ENCODE measurements at regions not wholly inside any gene's neighbourhood (a gene's known extent, or its start where the extent isn't known, plus 50 kb on each side); places are given as distances from the start of the nearest gene placed in this dataset.

DNA sequence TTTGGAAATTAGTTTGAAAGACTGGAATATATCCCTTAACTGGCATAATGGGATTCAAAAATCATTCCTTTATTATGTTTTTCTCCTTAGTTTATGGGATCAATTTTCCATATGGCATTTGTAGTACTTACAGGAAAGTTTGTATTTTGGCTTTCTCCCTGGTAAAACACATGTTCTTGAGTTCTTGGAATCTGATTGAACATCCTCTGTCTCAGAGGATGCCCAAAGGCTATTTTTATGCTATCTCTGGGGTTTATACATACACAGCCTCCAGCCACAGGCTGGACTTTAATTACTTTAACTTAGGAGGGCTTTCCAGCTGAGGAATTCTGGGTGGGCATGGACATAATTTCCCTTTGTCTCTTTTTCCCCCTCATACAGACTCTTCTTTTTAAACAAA lies 236.4 kb downstream of the HGF start:
- intact Hi-C loops (cut with micrococcal nuclease): no loop called here

DNA sequence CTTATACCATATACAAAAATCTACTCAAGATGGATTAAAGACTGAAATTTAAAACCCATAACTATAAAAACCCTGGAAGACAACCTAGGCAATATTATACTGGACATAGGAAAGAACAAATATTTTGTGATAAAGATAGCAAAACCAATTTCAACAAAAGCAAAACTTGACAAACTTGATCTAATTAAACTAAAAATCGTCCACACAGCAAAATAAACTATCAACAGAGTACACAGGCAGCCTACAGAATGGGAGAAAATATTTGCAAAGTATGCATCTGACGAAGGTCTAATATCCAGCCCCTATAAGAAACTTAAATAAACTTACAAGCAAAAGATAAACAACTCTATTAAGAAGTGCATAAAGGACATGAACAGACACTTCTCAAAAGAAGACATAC lies 240.1 kb downstream of the HGF start:
- intact Hi-C loops (cut with micrococcal nuclease): no loop called here

DNA sequence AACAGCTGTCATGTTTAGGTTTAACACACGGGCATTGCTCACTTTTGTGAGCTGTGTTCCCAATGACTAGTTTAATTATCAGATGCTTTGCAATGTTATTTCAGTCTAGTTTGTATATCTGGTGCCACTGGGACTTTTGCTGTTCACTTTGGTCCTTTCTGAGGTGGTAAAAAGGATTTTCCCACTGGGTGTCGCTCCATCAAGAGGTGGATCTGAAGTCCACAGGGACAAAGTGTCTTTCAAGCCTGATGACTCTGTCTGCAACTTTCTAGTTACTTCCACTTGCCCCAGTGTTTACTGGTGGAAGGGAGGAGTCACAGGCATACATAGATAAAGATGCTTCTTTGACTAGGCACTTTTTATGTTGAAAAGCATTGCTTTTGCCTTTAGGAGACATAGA lies 242.2 kb downstream of the HGF start:
- intact Hi-C loops (cut with micrococcal nuclease): no loop called here

DNA sequence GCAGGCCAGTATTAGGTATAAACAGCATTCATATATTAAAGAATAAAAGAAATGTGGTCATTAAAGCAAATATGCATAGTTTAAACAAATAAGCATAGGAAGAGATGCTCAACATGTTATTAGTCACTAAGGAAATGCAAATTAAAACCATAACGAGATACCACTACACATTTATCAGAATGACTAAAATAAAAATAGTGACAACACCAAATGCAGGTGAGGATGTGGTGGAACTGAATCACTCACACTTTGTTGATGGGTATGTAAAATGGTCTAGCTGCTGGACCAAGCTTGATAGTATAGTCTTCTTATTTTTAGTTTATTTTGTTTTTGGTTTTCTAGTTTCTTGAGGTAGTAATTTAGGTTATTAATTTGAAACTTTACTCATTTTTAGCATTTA lies 242.9 kb downstream of the HGF start:
- intact Hi-C loops (cut with micrococcal nuclease): no loop called here

DNA sequence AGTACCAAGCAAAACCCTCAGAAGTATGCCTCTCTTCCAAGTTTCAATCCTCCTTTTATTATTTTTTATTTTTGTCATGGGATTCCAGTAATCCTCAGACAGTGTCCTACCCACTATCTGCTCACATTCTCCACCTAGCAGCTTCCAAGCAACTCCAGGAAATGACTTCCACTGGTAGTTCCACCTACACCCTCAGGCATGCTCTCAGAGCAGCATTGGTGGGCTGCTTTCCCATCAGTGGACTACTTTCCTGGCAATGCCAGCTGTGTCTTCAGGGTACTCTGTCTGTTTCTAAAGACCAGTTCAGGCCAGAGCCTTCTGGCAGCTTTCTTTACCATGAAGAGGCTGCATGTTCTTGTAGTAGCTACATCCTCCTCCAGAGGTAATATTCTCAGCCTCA lies 244.0 kb downstream of the HGF start:
- intact Hi-C loops (cut with micrococcal nuclease): no loop called here

DNA sequence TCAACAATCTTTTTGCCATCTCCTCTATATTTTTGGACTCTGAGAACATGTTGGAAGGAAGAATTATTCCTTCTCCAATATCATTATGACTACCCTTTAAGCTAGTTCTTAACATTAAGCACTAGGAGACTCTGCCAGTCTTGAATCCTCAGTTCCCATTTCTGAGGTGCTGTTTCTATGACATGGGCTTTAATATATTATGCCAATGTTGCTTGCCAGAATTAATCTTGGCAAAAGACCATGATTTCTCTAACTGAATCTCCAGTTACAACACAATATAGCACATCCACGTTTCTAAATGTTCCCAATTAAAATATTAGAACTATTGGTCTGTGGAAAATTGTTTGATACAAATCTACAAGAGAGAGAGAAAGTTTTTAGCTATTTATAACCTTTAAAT lies 250.0 kb downstream of the HGF start:
- intact Hi-C loops (cut with micrococcal nuclease): no loop called here

DNA sequence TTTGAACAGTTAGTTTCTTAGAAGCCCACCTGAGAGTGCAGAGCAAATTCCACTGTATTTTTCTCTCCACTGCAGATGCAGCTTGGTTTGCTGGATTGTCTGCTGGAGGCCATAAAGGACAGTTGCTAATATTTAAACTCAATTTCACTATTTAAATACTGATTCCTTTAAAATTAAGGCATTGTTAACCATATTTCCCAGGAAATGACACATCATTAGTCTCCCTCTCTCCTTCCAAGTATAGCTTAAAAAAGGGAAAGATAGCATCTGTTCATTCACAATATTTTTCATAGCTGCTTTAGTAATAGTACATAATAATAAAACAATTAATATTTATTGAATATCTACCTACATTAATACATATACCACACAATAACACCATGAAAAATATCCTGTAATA lies 252.9 kb downstream of the HGF start:
- intact Hi-C loops (cut with micrococcal nuclease): no loop called here

DNA sequence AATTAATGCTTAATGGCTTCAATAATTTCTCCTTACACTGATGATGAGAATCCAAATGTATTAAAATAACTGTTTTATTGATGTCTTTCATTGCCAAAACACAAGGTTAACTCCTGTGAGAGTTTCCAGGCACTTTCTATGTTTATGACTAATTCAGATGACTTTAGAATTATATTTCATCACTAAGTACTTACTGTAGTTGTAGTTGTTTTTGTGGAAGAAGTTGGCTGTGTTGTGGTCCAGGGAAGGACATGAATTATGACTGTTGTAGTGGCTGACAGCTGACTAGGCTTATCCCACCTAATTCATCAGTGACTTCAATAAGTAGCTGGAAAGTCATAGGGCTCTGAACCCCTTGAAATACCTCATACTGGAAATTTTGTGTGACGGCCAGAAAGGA lies 254.8 kb downstream of the HGF start:
- intact Hi-C loops (cut with micrococcal nuclease): no loop called here

DNA sequence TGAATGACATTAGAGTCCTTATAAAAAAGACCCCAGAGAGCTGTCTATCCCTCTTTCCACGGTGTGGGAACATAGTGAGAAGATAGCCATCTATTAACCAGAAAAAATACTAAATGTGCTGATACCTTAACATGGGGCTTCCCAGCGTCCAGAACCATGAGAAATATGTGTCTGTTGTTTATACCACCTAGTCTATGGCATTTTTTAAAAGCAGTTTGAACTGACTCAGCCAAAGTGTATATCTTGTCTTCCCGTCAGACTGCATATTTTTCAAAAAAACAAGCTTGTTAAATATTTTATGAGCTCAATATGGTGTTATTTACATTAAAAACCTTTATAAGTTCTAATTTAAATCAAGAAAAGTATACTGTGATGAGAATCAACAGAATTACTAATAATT lies 255.3 kb downstream of the HGF start:
- intact Hi-C loops (cut with micrococcal nuclease): no loop called here

DNA sequence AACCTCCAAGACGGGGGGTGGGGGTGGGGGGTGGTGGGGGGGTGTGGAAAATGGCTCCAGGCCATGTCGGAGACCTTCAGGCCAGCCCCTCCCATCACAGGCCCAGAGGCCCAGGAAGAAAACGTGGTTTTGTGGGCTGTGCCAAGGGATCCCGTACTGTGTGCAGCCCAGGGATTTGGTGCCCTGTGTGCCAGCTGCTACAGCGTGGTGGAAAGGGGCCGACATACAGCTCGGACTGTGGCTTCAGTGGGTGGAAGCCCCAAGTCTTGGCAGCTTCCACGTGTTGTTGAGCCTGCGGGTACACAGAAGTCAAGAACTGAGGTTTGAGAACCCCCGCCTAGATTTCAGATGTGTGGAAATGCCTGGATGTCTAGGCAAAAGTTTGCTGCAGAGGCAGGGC lies 259.7 kb downstream of the HGF start:
- intact Hi-C loops (cut with micrococcal nuclease): no loop called here

DNA sequence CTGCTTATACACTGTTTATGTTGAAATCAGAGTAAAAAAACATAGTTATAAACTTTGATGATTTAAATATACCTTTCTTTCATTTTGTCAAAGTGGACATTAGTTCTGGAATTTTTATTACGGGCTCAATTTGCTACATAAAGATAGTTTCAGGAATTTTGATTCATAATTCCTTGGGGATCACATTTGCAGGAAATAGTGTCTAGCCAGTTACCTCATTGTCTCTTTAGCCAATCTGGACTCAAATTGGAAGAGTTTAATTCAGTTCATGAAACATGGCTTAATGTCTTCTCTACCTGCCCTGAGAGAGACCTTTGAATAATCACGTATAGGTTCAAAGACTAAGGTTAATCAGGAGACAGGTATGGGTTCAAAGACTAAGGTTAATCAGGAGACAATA lies 262.6 kb downstream of the HGF start:
- intact Hi-C loops (cut with micrococcal nuclease): no loop called here

DNA sequence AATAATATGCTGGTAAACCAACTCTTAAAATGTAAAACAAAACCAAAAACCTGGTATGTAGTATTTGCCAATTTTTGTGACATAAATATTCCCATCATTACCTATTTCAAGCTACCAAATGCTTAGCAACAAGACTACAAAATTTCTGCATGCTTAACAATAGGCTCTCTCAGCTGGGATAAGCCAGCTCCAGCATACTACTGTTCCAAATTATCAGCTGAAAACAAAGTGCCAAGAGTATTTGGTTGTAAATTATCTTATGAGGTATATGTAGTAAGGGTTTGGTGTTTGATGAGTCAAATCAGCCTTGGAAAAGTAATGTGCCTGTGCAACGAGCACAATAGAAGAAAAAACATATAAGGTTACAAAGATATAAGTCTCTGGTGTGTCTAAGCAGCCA lies 263.2 kb downstream of the HGF start:
- intact Hi-C loops (cut with micrococcal nuclease): no loop called here

DNA sequence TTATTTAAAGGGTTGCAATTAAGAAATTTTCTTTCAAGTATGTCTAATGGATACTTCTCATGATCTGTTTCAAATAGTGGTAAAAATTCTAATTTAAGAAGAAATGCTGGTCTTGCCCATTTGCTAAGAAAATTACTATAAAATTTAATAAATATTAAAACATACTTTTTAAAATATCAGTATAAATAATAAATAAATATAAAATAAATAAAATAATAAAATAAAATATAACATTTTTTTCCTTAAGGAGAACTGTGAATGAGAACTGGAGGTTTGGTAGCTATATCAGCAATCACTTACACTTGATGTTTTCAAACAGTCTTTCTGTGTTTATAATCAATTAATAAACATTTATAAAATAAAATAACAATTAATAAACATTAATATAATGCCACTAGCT lies 266.1 kb downstream of the HGF start:
- intact Hi-C loops (cut with micrococcal nuclease): loop anchor here (5.0 kb wide), 1 partner anchor 1069 kb away; no protein-coding TSS in a partner anchor

DNA sequence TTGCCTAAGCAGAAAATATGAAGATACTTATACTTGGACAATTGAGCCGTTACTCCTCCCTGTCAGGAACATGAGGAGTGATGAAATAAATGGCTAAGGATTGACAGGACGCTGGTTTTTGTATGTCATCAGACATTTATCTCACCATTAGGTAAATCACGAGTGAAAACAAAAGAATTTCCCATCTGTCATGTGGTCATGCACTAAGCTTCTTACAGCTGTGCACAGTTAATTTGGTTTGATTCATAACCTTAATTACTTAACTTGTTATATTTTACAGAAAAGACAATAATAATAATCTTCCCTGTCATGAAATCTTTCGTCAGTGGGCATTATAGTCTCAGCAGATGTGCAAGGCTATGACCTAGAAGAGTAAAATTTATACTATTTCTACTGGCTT lies 266.5 kb downstream of the HGF start:
- intact Hi-C loops (cut with micrococcal nuclease): loop anchor here (5.0 kb wide), 1 partner anchor 1069 kb away; no protein-coding TSS in a partner anchor

DNA sequence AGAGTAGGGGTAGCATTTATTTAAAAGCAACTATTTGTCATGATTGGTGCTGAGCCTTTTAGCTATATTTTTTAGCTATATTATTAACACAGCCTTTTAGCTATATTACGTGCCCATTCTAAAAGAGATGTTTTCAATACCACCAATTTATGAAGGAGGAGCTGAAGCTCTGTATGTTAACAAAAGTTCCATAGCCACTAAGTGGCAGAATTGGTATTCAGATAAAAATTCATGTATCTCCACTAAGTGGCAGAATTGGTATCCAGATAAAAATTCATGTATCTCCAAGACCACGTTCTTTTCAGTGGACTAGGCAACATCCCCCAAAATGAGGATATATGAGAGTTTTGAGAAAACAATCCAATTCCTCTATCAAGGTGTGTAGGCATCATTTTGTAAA lies 268.6 kb downstream of the HGF start:
- intact Hi-C loops (cut with micrococcal nuclease): loop anchor here (5.0 kb wide), 1 partner anchor 1071 kb away; no protein-coding TSS in a partner anchor

DNA sequence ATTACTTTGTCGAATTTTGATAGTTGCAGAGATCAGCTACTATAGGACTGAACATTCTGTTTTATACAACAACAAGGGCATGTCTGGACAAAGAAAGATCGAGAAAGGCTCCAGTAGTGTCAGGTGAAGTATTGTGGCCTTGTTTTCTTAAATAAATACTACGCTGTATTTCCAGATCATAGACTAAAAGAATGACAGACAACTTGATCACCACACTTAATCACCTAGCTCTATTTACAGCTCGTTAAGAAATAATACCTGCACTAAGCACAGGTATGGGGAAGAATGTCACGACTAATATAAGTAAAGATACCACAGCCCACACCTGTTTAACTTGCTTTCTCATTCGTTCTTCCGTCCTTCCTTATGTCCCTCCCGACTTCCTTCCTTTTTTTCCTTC lies 269.2 kb downstream of the HGF start:
- intact Hi-C loops (cut with micrococcal nuclease): loop anchor here (5.0 kb wide), 1 partner anchor 1072 kb away; no protein-coding TSS in a partner anchor

DNA sequence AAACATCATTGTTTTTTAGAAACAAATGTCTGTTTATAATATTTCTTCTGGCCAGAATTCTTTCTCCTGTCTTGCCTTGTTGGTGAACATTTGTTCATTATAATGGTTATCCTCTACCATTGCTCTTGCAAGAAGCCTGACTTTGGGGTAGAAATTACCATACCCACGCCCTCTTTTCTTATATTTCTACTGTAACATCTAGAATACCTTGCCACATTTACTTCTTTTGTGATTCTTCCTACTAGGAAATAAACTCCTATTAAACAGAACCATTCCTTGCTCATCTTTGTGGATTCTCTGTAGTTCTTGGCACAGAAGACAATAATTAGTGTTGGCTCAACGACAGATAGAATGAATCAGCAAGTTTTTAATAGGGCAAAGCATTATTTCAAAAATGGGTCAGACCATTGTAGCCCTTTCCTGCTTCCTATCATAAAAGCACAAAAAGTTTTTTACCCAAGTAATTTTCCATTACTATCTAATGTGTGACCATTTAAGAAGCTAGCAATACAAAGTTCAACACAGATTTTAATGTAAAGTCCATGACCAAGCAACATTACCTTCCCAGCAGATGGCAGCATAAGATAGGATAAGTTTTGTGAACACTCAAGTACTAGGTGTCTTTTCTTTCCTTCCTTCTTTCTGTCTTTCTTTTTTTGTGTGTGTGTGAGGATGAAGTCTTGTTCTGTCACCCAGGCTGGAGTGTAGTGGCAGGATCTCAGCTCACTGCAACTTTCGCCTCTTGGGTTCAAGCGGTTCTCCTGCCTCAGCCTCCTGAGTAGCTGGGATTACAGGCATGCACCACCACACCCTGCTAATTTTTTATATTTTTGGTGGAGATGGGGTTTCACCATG lies 270.4 kb downstream of the HGF start:
- intact Hi-C loops (cut with micrococcal nuclease): loop anchor here (5.0 kb wide), 1 partner anchor 1073 kb away; no protein-coding TSS in a partner anchor

DNA sequence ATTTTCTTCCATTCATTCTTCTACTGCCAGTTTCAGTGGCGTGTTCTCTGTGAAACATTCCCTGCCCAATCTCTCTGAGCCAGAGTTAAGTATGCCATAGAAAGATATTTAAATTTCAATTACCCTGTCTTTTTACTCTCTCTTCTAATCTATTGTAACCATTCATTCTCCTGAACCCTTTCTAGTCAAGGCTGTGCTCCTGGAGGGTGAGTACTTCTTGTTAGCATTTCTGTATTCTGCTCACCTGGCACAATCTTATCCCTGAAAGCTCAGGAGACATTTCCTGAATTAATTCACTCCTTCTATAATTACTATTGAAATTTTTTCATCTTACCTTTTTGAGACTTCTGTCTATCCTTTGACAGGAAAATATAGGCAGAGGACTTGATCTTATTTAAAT lies 271.7 kb downstream of the HGF start:
- intact Hi-C loops (cut with micrococcal nuclease): no loop called here

DNA sequence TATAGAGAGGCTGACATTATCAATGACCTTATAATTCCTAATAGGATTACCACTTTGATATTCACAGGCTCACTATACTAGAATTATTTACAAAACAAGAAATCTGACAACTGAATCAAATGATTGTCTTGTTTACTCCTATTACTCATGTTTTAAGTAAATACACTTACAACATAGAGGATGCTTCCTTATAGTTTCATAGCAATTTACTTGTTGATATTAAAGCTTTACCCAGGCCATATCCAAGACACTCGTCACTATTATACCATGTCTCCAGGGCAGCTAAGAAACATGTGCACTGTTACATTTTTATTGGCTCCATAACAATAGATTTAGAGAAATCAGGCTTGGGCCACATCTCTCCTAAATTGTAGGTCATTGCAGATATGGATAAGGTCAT lies 276.9 kb downstream of the HGF start:
- intact Hi-C loops (cut with micrococcal nuclease): no loop called here

DNA sequence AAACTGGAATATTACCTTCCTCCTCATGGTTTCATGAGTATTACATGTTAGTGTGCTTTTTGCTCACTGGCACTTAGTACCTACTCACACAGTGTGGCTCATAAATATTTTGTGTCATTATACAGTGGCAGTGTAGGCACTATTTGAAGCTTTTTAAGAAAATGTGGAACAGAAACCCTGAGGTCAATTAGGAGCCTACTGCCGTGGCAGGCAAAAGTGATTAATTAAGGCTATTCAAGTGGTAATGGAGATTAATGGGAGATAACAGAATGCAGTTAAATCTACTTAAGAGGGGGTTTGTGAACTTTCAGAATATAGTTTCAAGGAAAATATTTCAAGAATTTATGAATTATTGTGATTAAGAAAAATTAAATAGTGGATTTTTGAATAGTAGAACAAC lies 277.6 kb downstream of the HGF start:
- intact Hi-C loops (cut with micrococcal nuclease): no loop called here

DNA sequence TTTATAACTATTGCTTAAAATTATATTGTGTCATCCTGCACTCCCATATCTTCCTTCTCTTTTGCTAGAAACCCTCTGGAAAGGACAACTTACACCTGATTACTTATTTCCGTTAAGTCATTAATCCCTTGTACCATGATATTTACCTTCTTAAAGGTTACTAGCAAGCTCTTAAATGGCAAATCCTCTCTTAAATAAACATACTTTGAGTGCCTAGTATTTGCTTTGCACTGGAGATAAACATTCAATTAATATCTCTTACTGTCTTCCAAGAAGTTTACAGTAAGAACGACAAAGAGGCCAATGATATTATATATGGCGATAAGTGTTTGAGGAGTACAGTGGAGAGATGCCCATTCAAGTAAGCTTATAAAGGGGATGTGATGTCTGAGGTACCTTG lies 278.3 kb downstream of the HGF start:
- intact Hi-C loops (cut with micrococcal nuclease): no loop called here

DNA sequence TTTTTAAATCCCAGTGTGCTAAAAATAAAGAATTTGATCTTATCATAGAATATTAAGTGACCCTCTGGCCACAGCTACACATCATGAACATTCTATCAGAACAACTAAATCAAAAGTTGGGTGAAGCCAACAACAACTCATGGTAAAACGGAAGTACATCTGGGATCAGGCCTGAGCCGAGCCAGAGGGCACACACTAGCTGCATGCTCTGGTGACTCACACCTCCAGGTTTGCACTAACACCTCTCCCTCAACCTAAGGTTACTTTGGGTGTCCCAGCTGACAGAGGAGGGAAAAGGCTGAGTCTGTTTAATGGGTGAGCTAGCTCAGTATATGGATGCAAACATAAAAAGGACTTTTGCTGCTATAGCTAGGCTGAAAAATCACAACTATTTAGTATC lies 281.6 kb downstream of the HGF start:
- intact Hi-C loops (cut with micrococcal nuclease): no loop called here

DNA sequence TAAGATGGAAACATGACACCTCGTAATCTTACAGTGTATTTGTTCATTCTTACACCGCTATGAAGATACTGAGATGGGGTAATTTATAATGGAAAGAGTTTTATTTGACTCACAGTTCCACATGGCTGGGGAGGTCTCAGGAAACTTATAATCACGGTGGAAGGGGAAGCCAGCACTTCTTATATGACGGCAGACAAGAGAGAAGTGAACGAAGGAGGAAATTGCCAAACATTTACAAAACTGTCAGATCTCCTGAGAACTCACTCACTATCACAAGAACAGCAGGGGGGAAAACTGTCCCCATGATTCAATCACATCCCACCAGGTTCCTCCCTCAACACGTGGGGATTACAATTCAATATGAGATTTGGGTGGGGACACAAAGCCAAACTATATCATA lies 282.3 kb downstream of the HGF start:
- intact Hi-C loops (cut with micrococcal nuclease): no loop called here
